ENCODE measurements at regions not wholly inside any gene's neighbourhood (a gene's known extent, or its start where the extent isn't known, plus 50 kb on each side); places are given as distances from the start of the nearest gene placed in this dataset.

DNA sequence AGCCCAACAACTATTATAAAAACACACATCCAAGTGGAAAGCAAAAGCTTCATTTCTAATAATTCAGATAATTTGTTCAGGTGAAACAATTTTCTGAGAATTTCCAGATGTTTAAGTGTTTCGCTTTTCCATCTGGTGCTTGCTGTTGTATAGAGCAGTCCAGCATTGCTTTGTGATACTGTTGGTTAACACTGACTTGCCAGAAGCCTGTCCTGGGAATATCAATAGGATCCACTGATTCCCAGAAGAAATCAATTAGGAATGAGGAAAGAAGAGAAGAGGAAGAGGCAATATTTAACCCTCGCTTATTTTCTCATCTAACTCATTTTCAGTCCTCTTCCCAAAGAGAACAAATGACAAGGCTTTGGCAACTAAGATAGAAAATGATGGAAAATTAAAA, 94.9 kb upstream of the DDIT4L start:
- no peaks in the 10 kb centered on the region for H3K4me1 ChIP-seq (ENCODE audit: control insufficient read depth, insufficient read depth, low read length)
- in situ Hi-C loops (cut with HindIII; ENCODE audit: low pct_unique_long_range_greater_than_20kb, low sequenced_read_pairs), result no loop called here
- POLR2A ChIA-PET, result no interaction called here
- no peak overlapping the region for H3K4me3 ChIP-seq (ENCODE audit: low read depth in 2 of 2, low read length in 2 of 2)
- TF ChIP-seq POLR2AphosphoS5 (IDR thresholded peaks at IDR 0.05; ENCODE audit: low read depth, low read length) (no peak), TCF7L2 (IDR thresholded peaks at IDR 0.05; ENCODE audit: low read depth, low read length) (no peak), SIN3A (IDR thresholded peaks at IDR 0.05; ENCODE audit: borderline replicate concordance, insufficient read depth, low read depth, low read length) (no peak)
- ATAC-seq (no peak), DNase-seq (ENCODE audit: low read depth, low spot score) (no peak)
- no peaks in the 10 kb centered on the region for H3K9me3 ChIP-seq (ENCODE audit: control insufficient read depth, insufficient read depth, low read depth, low read length)
- no peaks in the 10 kb centered on the region for H3K27me3 ChIP-seq (ENCODE audit: control insufficient read depth, insufficient read depth, low read length)
- CTCF ChIA-PET, result no interaction called here
- H3K27ac ChIP-seq (ENCODE audit: low read length), result no peak overlapping the region
- no TSS peak for BruUV-seq (replicated peaks)
- H3K36me3 ChIP-seq (ENCODE audit: control insufficient read depth, insufficient read depth, low read length), result no peaks in the 10 kb centered on the region
- intact Hi-C loops (cut with micrococcal nuclease; ENCODE audit: unreplicated experiment), result no loop called here

DNA sequence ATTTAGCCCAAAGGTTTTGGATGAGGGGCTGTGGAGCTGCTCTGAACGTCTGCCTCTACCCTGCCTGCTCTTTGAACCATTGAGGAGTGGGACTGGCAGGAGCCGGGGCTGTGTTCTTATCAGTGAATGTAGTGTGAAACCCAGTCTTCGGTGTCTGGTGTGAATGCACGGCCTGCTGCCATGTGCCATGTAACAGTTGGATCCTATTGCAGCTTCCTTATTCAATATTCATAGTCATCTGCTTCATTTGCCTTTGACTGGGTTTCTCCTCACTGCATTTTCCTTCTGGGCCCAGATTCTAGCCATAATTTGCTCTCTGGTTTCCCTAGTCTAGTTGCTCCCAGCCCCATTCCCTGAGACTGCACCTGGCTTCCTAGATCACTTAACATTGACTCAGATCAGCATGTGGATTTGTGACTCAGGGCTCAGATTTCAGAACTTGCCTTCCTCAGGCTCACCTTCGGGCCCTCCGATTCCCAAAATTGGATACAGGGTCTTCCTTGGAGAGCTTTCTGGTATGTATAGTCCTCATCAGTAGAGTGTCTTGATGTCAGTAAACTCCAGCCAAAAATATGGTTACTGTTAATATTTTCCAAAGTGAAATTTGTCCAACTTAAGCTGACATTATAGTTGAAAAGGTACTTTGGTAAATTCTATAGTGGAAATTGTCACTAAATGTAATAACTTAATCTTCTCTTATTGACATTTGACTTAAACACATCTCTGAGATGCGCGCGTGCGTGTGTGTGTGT, 94.0 kb upstream of the DDIT4L start:
- Histone ChIP-seq H3K36me3 (ENCODE audit: control insufficient read depth, insufficient read depth, low read length) (no peaks in the 10 kb centered on the region), H3K9me3 (ENCODE audit: control insufficient read depth, insufficient read depth, low read depth, low read length) (no peaks in the 10 kb centered on the region), H3K4me3 (ENCODE audit: low read depth in 2 of 2, low read length in 2 of 2) (no peak overlapping the region), H3K27ac (ENCODE audit: low read length) (no peak overlapping the region), H3K27me3 (ENCODE audit: control insufficient read depth, insufficient read depth, low read length) (no peaks in the 10 kb centered on the region), H3K4me1 (ENCODE audit: control insufficient read depth, insufficient read depth, low read length) (no peaks in the 10 kb centered on the region)
- no TSS peak for BruUV-seq (replicated peaks)
- intact Hi-C loops (cut with micrococcal nuclease; ENCODE audit: unreplicated experiment) (no loop called here), in situ Hi-C loops (cut with HindIII; ENCODE audit: low pct_unique_long_range_greater_than_20kb, low sequenced_read_pairs) (no loop called here)
- DNase-seq (ENCODE audit: low read depth, low spot score) (no peak), ATAC-seq (no peak)
- TF ChIP-seq, protein P1, sequence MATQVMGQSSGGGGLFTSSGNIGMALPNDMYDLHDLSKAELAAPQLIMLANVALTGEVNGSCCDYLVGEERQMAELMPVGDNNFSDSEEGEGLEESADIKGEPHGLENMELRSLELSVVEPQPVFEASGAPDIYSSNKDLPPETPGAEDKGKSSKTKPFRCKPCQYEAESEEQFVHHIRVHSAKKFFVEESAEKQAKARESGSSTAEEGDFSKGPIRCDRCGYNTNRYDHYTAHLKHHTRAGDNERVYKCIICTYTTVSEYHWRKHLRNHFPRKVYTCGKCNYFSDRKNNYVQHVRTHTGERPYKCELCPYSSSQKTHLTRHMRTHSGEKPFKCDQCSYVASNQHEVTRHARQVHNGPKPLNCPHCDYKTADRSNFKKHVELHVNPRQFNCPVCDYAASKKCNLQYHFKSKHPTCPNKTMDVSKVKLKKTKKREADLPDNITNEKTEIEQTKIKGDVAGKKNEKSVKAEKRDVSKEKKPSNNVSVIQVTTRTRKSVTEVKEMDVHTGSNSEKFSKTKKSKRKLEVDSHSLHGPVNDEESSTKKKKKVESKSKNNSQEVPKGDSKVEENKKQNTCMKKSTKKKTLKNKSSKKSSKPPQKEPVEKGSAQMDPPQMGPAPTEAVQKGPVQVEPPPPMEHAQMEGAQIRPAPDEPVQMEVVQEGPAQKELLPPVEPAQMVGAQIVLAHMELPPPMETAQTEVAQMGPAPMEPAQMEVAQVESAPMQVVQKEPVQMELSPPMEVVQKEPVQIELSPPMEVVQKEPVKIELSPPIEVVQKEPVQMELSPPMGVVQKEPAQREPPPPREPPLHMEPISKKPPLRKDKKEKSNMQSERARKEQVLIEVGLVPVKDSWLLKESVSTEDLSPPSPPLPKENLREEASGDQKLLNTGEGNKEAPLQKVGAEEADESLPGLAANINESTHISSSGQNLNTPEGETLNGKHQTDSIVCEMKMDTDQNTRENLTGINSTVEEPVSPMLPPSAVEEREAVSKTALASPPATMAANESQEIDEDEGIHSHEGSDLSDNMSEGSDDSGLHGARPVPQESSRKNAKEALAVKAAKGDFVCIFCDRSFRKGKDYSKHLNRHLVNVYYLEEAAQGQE (IDR thresholded peaks at IDR 0.05; ENCODE audit: insufficient read depth in 1 of 2, low read depth in 2 of 2, low read length in 1 of 2), result no peak
- TF ChIP-seq, protein P2, sequence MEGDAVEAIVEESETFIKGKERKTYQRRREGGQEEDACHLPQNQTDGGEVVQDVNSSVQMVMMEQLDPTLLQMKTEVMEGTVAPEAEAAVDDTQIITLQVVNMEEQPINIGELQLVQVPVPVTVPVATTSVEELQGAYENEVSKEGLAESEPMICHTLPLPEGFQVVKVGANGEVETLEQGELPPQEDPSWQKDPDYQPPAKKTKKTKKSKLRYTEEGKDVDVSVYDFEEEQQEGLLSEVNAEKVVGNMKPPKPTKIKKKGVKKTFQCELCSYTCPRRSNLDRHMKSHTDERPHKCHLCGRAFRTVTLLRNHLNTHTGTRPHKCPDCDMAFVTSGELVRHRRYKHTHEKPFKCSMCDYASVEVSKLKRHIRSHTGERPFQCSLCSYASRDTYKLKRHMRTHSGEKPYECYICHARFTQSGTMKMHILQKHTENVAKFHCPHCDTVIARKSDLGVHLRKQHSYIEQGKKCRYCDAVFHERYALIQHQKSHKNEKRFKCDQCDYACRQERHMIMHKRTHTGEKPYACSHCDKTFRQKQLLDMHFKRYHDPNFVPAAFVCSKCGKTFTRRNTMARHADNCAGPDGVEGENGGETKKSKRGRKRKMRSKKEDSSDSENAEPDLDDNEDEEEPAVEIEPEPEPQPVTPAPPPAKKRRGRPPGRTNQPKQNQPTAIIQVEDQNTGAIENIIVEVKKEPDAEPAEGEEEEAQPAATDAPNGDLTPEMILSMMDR (IDR thresholded peaks at IDR 0.05), result no peak
- TF ChIP-seq TCF7L2 (IDR thresholded peaks at IDR 0.05; ENCODE audit: low read depth, low read length) (no peak), SIN3A (IDR thresholded peaks at IDR 0.05; ENCODE audit: borderline replicate concordance, insufficient read depth, low read depth, low read length) (no peak), POLR2AphosphoS5 (IDR thresholded peaks at IDR 0.05; ENCODE audit: low read depth, low read length) (no peak)
- CTCF ChIA-PET, result no interaction called here
- POLR2A ChIA-PET, result no interaction called here

DNA sequence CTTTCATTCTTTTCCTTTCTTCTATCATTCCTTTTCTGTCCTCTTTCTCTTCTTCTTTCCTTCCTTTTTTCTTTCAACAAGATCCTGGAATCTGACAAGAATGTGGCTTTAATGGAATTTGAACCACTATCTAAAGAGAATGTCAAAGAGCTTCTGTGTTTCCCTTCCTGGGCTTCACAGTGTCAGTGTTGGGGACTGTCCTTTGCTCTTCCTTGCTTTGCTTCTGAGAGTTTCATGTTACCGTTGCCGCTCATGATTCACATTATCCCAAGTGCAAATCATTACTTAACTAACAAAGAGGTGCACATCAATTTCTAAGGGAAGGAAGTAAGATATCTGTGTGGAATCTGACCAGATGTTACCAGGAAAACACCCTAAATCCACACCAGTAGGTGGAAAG, 90.5 kb upstream of the DDIT4L start:
- Histone ChIP-seq H3K36me3 (ENCODE audit: control insufficient read depth, insufficient read depth, low read length) (no peaks in the 10 kb centered on the region), H3K27ac (ENCODE audit: low read length) (no peak overlapping the region), H3K27me3 (ENCODE audit: control insufficient read depth, insufficient read depth, low read length) (no peaks in the 10 kb centered on the region), H3K4me3 (ENCODE audit: low read depth in 2 of 2, low read length in 2 of 2) (no peak overlapping the region), H3K9me3 (ENCODE audit: control insufficient read depth, insufficient read depth, low read depth, low read length) (no peaks in the 10 kb centered on the region), H3K4me1 (ENCODE audit: control insufficient read depth, insufficient read depth, low read length) (no peaks in the 10 kb centered on the region)
- DNase-seq (ENCODE audit: low read depth, low spot score), result no peak
- no peak for TF ChIP-seq SIN3A (IDR thresholded peaks at IDR 0.05; ENCODE audit: borderline replicate concordance, insufficient read depth, low read depth, low read length)
- TF ChIP-seq POLR2AphosphoS5 (IDR thresholded peaks at IDR 0.05; ENCODE audit: low read depth, low read length), result no peak
- TF ChIP-seq, protein P1 (IDR thresholded peaks at IDR 0.05; ENCODE audit: insufficient read depth in 1 of 2, low read depth in 2 of 2, low read length in 1 of 2), result no peak
- TF ChIP-seq, protein P2 (IDR thresholded peaks at IDR 0.05), result no peak
- no peak for TF ChIP-seq TCF7L2 (IDR thresholded peaks at IDR 0.05; ENCODE audit: low read depth, low read length)
- BruUV-seq (replicated peaks), result no TSS peak
- ATAC-seq, result no peak
- CTCF ChIA-PET, result no interaction called here
- in situ Hi-C loops (cut with HindIII; ENCODE audit: low pct_unique_long_range_greater_than_20kb, low sequenced_read_pairs) (no loop called here), intact Hi-C loops (cut with micrococcal nuclease; ENCODE audit: unreplicated experiment) (no loop called here)
- POLR2A ChIA-PET, result no interaction called here

Measured in Panc1 (cell line).